Epithelial cell of esophagus (primary cell): ENCODE measurements at regions not wholly inside any gene's neighbourhood (a gene's known extent, or its start where the extent isn't known, plus 50 kb on each side); places are given as distances from the start of the nearest gene placed in this dataset.
"Not testable (repeated sequence)": the region's sequence is repeated elsewhere in the genome, so short reads cannot be mapped to it uniquely, and the experiment has no call there.

ENCODE experiments used
- DNase-seq: peaks from one replicate; pipeline ENCODE4 v3.0.0; 2010; ENCODE audit warnings: low read depth
- H3K4me3 ChIP-seq: 2 replicates; pipeline ENCODE4 v1.5.1; 2011; ENCODE audit warnings: mild to moderate bottlenecking, low read length, control low read depth
- CTCF ChIP-seq: IDR thresholded peaks from 2 replicates; pipeline ENCODE4 v1.5.1; 2011; ENCODE audit warnings: low read depth, mild to moderate bottlenecking, low read length, control low read depth, inconsistent platforms; ENCODE audit not compliant: insufficient read depth; ENCODE audit errors: missing control alignments

GRCh38 chr1:102252731-102253505 is 256.2 kb upstream of the OLFM3 start:
- no peak for TF ChIP-seq CTCF
- no peak for DNase-seq
- H3K4me3 ChIP-seq, result no peak overlapping the region

- no peak for TF ChIP-seq CTCF
- no peak overlapping the region for H3K4me3 ChIP-seq
- no peak for DNase-seq
Observed at GRCh38 chr1:102241431-102242338, 245.0 kb upstream of the OLFM3 start.

DNA sequence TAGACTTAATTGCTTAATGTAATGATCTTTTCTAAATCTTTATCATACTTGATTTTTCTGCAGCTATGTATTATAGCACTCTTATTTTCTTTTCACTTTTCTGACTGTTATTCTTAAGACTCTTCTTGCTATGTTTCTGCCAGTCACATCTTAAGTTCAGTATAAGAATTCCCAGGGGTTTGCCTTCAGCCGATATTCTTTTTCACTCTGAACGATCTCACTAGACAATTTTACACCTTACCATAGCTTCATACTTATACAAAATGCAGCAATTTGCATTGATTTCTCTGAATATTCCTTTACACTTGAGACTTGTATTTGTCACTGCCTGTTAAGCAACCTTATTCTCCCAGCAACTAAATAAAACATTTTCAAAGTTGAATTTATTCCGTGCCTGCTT is 242.5 kb upstream of the OLFM3 start:
- no peak for TF ChIP-seq CTCF
- no peak overlapping the region for H3K4me3 ChIP-seq
- no peak for DNase-seq

GRCh38 chr1:102234753-102235359 is 238.1 kb upstream of the OLFM3 start:
- no peak for DNase-seq
- no peak for TF ChIP-seq CTCF
- no peak overlapping the region for H3K4me3 ChIP-seq

GRCh38 chr1:102219463-102219862 is 222.7 kb upstream of the OLFM3 start:
- DNase-seq, result no peak
- no peak overlapping the region for H3K4me3 ChIP-seq
- TF ChIP-seq CTCF, result no peak

DNA sequence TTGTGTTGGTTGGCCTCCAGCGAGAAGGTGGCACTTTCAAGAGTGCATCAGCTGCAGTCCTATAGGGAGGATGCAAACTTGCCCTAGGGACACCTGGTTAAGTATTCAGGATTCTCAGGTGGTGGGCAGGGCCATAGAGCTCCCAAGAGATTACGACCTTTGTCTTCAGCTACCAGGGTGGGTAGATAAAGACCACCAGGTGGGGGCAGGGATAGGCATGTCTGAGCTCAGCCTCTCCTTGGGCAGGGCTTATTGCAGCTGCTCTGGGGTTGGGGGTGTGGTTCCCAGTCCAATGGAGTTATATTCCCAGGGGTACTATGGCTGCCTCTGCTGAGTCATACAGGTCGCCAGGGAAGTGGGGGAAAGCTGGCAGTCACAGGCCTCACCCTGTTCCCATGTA is 214.2 kb upstream of the OLFM3 start:
- not testable (repeated sequence) for DNase-seq, H3K4me3 ChIP-seq

GRCh38 chr1:102191723-102192122 is 195.0 kb upstream of the OLFM3 start:
- TF ChIP-seq CTCF, result peak; percentile 66
- no peak overlapping the region for H3K4me3 ChIP-seq
- DNase-seq, result peak; percentile 70
